Mesendoderm (in vitro differentiated cells): ENCODE measurements at regions not wholly inside any gene's neighbourhood (a gene's known extent, or its start where the extent isn't known, plus 50 kb on each side); places are given as distances from the start of the nearest gene placed in this dataset.

Experiments
- DNase-seq: peaks from one replicate; pipeline ENCODE4 v3.0.0; 2013
- H2AK5ac ChIP-seq: 2 replicates; pipeline ENCODE4 v1.6.1; 2013; ENCODE audit warnings: low read length, inconsistent platforms
- H2BK120ac ChIP-seq: 2 replicates; pipeline ENCODE4 v1.6.1; 2013; ENCODE audit warnings: low read depth, mild to moderate bottlenecking, low read length, moderate library complexity, mixed read lengths
- H2BK15ac ChIP-seq: replicated peaks from 2 replicates; pipeline ENCODE4 v1.6.1; 2013; ENCODE audit warnings: low read depth, mild to moderate bottlenecking, moderate library complexity
- H2BK5ac ChIP-seq: 2 replicates; pipeline ENCODE4 v1.6.1; 2013; ENCODE audit warnings: low read length, inconsistent platforms
- H3K18ac ChIP-seq: 2 replicates; pipeline ENCODE4 v1.6.1; 2013; ENCODE audit warnings: mild to moderate bottlenecking, low read length, mixed read lengths
- H3K23ac ChIP-seq: one replicate; pipeline ENCODE4 v1.6.1; 2013; ENCODE audit warnings: low read length
- H3K27ac ChIP-seq: 2 replicates; pipeline ENCODE4 v1.5.1; 2013; ENCODE audit warnings: low read depth, mild to moderate bottlenecking, inconsistent platforms, low read length, moderate library complexity
- H3K27me3 ChIP-seq: 2 replicates; pipeline ENCODE4 v1.6.1; 2013; ENCODE audit warnings: low read length, control low read depth, mild to moderate bottlenecking, inconsistent platforms; ENCODE audit not compliant: insufficient read depth, poor library complexity
- H3K36me3 ChIP-seq: 2 replicates; pipeline ENCODE4 v1.6.1; 2013; ENCODE audit warnings: low read length, inconsistent platforms; ENCODE audit not compliant: control insufficient read depth, insufficient read depth
- H3K4ac ChIP-seq: one replicate; pipeline ENCODE4 v1.6.1; 2013; ENCODE audit warnings: low read depth, mild to moderate bottlenecking, low read length, moderate library complexity
- H3K4me1 ChIP-seq: 2 replicates; pipeline ENCODE4 v1.6.1; 2013; ENCODE audit warnings: low read depth, low read length, inconsistent platforms; ENCODE audit not compliant: control insufficient read depth
- H3K4me2 ChIP-seq: 2 replicates; pipeline ENCODE4 v1.6.1; 2013; ENCODE audit warnings: low read length
- H3K4me3 ChIP-seq: 2 replicates; pipeline ENCODE4 v1.5.1; 2013; ENCODE audit warnings: mild to moderate bottlenecking, low read length
- H3K56ac ChIP-seq: one replicate; pipeline ENCODE4 v1.6.1; 2013; ENCODE audit warnings: low read length
- H3K79me1 ChIP-seq: 2 replicates; pipeline ENCODE4 v1.6.1; 2013; ENCODE audit warnings: low read length, inconsistent platforms
- H3K79me2 ChIP-seq: 2 replicates; pipeline ENCODE4 v1.6.1; 2013; ENCODE audit warnings: mild to moderate bottlenecking, low read length; ENCODE audit not compliant: control insufficient read depth, insufficient read depth
- H3K9ac ChIP-seq: 2 replicates; pipeline ENCODE4 v1.6.1; 2013; ENCODE audit warnings: low read length, inconsistent platforms
- H4K5ac ChIP-seq: one replicate; pipeline ENCODE4 v1.6.1; 2013; ENCODE audit warnings: low read length
- H4K8ac ChIP-seq: one replicate; pipeline ENCODE4 v1.6.1; 2013; ENCODE audit warnings: low read depth, mild to moderate bottlenecking, control low read depth, low read length, moderate library complexity
- WGBS: extraction: QIAGEN DNeasy Blood & Tissue Kit; methylation state at CpG from one replicate; pipeline ENCODE4 v1.1.7; 2013; ENCODE audit warnings: low lambda C conversion rate, missing lambda C conversion rate; ENCODE audit not compliant: insufficient coverage; ENCODE audit errors: extremely low coverage; 5-methylcytosine and 5-hydroxymethylcytosine counted together

- Histone ChIP-seq H4K8ac (no peak overlapping the region), H3K9ac (no peak overlapping the region), H2BK15ac (no peak overlapping the region), H2AK5ac (no peak overlapping the region), H3K4me1 (no peaks in the 10 kb centered on the region), H2BK120ac (no peak overlapping the region), H3K79me2 (no peaks in the 10 kb centered on the region), H3K4me2 (no peak overlapping the region), H3K23ac (no peak overlapping the region), H4K5ac (no peak overlapping the region), H3K36me3 (no peaks in the 10 kb centered on the region), H3K79me1 (no peaks in the 10 kb centered on the region), H3K18ac (no peak overlapping the region), H3K4ac (no peak overlapping the region), H2BK5ac (no peak overlapping the region), H3K56ac (no peak overlapping the region), H3K27ac (no peak overlapping the region), H3K27me3 (no peaks in the 10 kb centered on the region), H3K4me3 (no peak overlapping the region)
- WGBS = no CpG with 5 or more reads among the region's 1 CpG
- DNase-seq = no peak
Measured at GRCh38 chr3:69439643-69440270, 53.9 kb upstream of the FRMD4B start.

GRCh38 chr3:69438476-69438875 lies 52.6 kb upstream of the FRMD4B start:
- DNase-seq = no peak
- no CpG with 5 or more reads among the region's 1 CpG for WGBS
- Histone ChIP-seq H3K79me1 (no peaks in the 10 kb centered on the region), H2AK5ac (no peak overlapping the region), H2BK120ac (no peak overlapping the region), H4K8ac (no peak overlapping the region), H3K4me2 (no peak overlapping the region), H3K27me3 (no peaks in the 10 kb centered on the region), H3K18ac (no peak overlapping the region), H3K27ac (no peak overlapping the region), H3K4me1 (no peaks in the 10 kb centered on the region), H3K9ac (no peak overlapping the region), H3K56ac (no peak overlapping the region), H3K36me3 (no peaks in the 10 kb centered on the region), H4K5ac (no peak overlapping the region), H3K4me3 (no peak overlapping the region), H3K79me2 (no peaks in the 10 kb centered on the region), H3K23ac (no peak overlapping the region), H3K4ac (no peak overlapping the region), H2BK15ac (no peak overlapping the region), H2BK5ac (no peak overlapping the region)

DNA sequence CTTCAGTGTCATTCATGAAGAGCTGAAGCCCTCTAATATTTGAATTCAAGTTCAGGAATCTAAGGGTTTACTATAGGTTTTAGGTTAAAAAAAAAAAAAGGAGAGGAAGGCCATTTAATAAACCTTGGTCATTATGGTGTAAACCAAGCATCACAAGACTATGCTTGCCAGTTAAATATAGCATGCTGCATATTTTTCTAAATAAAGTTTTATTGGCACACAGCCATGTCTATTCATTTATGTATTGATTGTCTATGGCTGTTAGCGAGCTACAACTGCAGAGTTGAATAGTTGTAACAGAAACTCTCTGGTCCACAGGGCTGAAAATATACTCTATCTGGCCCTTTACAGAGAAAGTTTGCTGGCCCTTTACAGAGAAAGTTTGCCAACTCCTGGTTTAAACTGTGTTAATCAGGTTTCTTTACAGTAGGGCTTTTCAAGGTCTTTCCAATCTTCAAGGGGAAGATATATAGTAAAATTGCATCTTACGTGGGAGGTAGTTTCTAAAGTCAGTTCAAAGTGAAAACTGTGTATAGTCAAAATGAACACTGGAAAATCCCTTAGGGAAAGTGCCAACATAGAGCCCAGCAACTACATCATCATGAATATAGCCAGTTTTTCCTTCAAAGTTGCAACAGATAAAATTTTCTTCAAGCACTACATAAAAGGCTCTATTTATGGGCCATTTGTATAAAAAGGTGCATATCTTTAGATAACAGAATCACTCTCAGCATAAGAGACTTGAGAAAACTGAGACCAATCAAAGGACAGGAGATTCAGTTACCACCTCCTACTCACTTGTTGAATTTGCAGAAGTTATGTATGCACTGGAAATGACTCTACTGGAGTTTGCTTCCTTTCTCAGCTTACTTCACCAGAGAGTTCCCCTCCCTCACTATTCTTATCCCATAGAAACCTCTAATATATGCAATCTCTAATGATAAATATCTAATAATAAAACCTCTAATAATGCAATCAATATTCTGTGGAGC lies 49.7 kb upstream of the FRMD4B start:
- no peak overlapping the region for H3K9ac ChIP-seq
- H3K79me1 ChIP-seq = no peaks in the 10 kb centered on the region
- no peak overlapping the region for H2BK15ac ChIP-seq
- no peaks in the 10 kb centered on the region for H3K36me3 ChIP-seq
- H3K4me1 ChIP-seq = no peaks in the 10 kb centered on the region
- no CpG with 5 or more reads among the region's 2 CpGs for WGBS
- no peak overlapping the region for H3K4me3 ChIP-seq
- H3K4ac ChIP-seq = no peak overlapping the region
- no peaks in the 10 kb centered on the region for H3K79me2 ChIP-seq
- H4K5ac ChIP-seq = no peak overlapping the region
- no peak for DNase-seq
- H3K23ac ChIP-seq = no peak overlapping the region
- H2AK5ac ChIP-seq = no peak overlapping the region
- no peak overlapping the region for H3K27ac ChIP-seq
- no peak overlapping the region for H4K8ac ChIP-seq
- no peak overlapping the region for H3K18ac ChIP-seq
- no peaks in the 10 kb centered on the region for H3K27me3 ChIP-seq
- H3K56ac ChIP-seq = no peak overlapping the region
- H2BK5ac ChIP-seq = no peak overlapping the region
- no peak overlapping the region for H2BK120ac ChIP-seq
- H3K4me2 ChIP-seq = no peak overlapping the region
